GM21360 (cell line): ENCODE measurements at regions not wholly inside any gene's neighbourhood (a gene's known extent, or its start where the extent isn't known, plus 50 kb on each side); places are given as distances from the start of the nearest gene placed in this dataset.
"Not testable (repeated sequence)": the region's sequence is repeated elsewhere in the genome, so short reads cannot be mapped to it uniquely, and the experiment has no call there.

ENCODE experiments used
- ATAC-seq: cut with Tn5 transposase; IDR thresholded peaks from one replicate; pipeline ENCODE4 v1.9.1; 2021; ENCODE audit warnings: mild to moderate bottlenecking, moderate library complexity; ENCODE audit not compliant: unreplicated experiment

DNA sequence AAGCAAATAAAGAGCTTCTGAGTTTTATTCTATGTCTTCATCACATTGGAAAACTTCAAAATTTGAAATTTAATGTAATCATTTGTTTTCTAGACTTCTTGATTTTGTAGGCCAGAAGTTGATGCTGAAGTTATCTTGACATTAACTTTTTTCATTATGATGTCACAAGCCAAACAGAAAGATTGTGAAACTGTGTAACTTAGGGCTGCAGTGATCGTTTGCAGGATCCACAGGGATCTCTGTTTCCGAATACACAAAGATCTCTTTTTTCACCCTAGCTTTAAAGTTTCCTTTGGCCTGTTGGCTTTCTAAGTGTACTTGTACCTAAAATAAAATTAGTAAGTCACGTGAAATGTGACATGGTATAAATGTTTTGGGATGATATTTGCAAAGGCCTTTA is 594.9 kb upstream of the CDH2 start:
- ATAC-seq, result no peak

- no peak for ATAC-seq
These were observed 592.1 kb upstream of the CDH2 start for GRCh38 chr18:28768791-28769768.

GRCh38 chr18:28767727-28768211 is 590.8 kb upstream of the CDH2 start:
- no peak for ATAC-seq

DNA sequence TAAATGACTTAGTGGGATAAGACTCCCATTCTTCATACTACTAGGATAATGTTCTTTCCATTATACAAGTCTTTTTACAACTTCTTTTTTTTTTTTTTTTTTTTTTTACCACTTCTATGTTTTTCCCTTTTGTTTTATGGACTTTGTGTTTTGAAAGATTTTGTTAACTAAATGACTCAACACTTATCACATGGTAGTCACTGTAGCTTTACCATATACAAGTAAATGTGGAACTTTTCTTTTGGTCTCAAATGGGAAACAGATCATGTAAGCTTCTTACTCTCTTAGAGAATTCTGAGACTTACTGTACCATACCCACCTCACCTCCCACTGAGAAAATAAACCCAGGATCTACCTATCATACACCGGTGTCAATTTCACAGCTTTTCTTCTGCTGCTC is 590.3 kb upstream of the CDH2 start:
- ATAC-seq, result no peak

DNA sequence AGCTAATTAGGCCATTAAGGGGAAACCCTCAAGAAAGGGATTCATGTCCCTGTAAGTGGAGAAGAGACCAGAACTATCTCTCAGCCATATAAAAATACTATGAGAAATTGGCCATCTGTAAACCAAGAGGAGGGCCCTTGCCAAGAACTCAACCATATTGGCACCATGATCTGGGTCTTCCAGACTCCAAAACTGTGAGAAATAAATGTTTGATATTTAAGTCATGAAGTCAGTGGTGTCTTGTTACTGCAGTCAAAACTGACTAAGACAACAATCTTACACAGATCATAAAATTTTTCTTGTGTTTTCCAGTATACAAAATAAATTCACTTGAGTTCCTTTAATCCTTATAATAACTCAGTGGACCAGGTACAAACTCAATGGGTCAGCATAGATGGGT is 589.8 kb upstream of the CDH2 start:
- ATAC-seq, result no peak

DNA sequence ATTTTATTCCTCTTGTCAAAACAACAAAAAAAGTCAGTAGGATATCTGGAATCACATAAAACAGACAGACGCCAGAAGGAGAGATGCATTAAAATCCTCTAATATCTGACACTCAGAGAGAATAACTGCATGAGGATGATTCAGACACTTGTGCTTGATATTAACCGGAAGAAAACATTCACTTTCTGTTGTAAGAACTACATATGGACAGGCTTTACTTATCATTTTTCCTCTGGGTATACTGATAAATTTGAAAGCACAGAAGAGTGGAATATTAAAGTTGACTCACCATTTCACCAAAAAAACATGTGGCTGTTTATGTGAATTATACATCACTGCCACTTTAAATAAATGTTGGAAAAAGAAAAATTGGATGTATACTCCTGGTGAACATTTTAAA is 589.1 kb upstream of the CDH2 start:
- ATAC-seq, result no peak

GRCh38 chr18:28760299-28760698 is 583.4 kb upstream of the CDH2 start:
- no peak for ATAC-seq

DNA sequence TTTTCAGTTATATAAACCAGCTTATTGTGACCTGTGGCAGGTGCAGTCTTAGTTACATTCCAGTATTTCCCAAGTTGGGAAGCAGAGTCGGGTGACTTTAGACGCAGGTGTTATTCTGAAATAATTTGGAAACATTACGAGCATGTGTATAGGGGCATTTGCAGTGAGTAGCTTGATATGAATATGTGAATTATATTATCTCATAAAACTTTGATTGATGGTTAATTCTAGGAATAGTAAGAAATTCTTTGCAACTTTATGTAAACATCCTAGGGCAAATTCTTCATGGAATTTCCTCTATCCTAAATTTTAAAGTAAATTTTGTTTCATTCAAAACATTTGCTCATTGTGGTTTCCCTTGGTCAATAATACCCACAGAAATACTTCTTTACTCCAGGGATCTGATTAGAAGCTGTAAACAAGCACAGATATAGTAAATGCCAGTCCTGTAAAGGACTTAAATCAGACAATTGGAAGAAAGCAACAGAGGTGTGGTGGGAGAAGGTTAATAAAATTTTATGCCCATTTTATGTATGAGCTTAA is 580.6 kb upstream of the CDH2 start:
- no peak for ATAC-seq

GRCh38 chr18:28743115-28743514 is 566.2 kb upstream of the CDH2 start:
- no peak for ATAC-seq

- no peak for ATAC-seq
These were observed 563.6 kb upstream of the CDH2 start for GRCh38 chr18:28740575-28740974.

- ATAC-seq, result no peak
These were observed 560.0 kb upstream of the CDH2 start for GRCh38 chr18:28736951-28737350.

- ATAC-seq, result no peak
These were observed 559.3 kb upstream of the CDH2 start for GRCh38 chr18:28736223-28736622.

- ATAC-seq, result no peak
These were observed 558.8 kb upstream of the CDH2 start for GRCh38 chr18:28735731-28736130.

GRCh38 chr18:28729321-28729720 is 552.4 kb upstream of the CDH2 start:
- ATAC-seq, result no peak

DNA sequence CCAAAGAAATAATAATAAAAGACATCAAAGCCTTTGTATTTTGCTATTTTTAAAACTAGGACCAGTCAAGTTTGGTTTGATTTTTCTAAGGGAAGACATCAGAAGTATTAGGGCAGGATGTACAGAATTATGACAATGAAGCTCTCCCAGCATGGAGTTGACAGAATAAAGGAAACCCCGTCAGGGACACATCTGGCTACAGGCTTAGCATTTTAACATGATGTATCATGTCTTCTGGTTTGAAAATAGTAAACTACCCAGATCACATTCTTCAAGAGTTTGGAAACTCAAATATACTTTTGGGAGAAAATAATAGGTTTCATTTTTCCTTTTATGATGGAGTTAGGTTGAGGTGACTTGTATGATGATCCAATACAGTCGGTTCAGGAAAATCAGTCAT is 552.0 kb upstream of the CDH2 start:
- no peak for ATAC-seq

GRCh38 chr18:28727189-28727588 is 550.3 kb upstream of the CDH2 start:
- not testable (repeated sequence) for ATAC-seq

DNA sequence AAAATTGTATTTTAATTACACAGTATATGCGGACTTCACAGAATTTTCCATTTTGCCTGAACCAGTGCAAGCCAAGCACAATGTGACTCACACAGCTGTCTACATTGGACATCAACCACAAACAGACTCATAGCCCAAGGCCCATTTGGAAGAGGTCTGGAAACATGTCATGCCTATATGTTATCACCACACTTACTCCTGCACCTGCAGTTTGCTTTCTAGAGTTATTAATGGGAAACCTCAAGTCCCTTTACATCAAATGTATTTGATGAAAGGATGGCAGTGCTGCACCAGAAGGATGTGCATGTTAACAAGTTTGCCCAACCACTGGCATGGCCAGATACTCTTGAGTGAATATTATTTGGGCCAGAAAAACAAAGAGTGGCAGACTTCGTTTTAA is 548.9 kb upstream of the CDH2 start:
- ATAC-seq, result no peak

GRCh38 chr18:28723506-28723905 is 546.6 kb upstream of the CDH2 start:
- ATAC-seq, result no peak

- no peak for ATAC-seq
These were observed 541.8 kb upstream of the CDH2 start for GRCh38 chr18:28718696-28719095.

- ATAC-seq, result no peak
These were observed 539.4 kb upstream of the CDH2 start for GRCh38 chr18:28716338-28716737.

DNA sequence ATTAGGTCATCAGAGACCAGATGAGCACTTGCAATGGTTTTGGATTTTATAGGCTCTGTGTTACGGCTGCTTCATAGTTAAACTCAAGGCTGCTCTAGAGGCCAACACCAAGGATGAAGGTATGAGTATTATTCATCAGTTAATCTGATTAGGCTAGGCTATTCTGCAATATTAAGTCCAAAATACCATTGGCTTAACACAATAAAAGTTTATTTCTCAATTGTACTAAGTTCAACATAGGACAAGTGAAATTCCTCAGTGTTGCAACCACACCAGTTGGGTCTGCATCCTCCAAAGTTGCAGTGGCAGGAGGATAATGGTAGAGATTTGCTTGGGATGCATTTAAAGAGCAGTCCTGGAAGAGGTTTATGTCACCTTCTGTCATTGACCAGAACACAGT is 538.3 kb upstream of the CDH2 start:
- no peak for ATAC-seq

- ATAC-seq, result no peak
These were observed 537.6 kb upstream of the CDH2 start for GRCh38 chr18:28714498-28714897.
